ENCODE measurements at regions not wholly inside any gene's neighbourhood (a gene's known extent, or its start where the extent isn't known, plus 50 kb on each side); places are given as distances from the start of the nearest gene placed in this dataset.

- Mint-ChIP-seq H3K9me3 (ENCODE audit: unreplicated experiment) (no peaks in the 10 kb centered on the region), H3K27me3 (ENCODE audit: insufficient read depth, unreplicated experiment) (peaks cover 16% of the 10 kb centered on the region), H3K36me3 (ENCODE audit: insufficient read depth, unreplicated experiment) (no peaks in the 10 kb centered on the region), H3K27ac (ENCODE audit: low read depth, unreplicated experiment) (no peak overlapping the region), H3K4me1 (ENCODE audit: insufficient read depth, unreplicated experiment) (peaks cover 27% of the 10 kb centered on the region), H3K4me3 (ENCODE audit: unreplicated experiment) (no peak overlapping the region)
- BruUV-seq (replicated peaks), result no TSS peak
- CTCF ChIA-PET, result interaction anchor here (0.6 to 2.0 kb wide), 4 partner anchors 8 to 575 kb away, joined by 3 to 11 read pairs (median 5); no protein-coding TSS in a partner anchor
- TF ChIP-seq, protein P1, sequence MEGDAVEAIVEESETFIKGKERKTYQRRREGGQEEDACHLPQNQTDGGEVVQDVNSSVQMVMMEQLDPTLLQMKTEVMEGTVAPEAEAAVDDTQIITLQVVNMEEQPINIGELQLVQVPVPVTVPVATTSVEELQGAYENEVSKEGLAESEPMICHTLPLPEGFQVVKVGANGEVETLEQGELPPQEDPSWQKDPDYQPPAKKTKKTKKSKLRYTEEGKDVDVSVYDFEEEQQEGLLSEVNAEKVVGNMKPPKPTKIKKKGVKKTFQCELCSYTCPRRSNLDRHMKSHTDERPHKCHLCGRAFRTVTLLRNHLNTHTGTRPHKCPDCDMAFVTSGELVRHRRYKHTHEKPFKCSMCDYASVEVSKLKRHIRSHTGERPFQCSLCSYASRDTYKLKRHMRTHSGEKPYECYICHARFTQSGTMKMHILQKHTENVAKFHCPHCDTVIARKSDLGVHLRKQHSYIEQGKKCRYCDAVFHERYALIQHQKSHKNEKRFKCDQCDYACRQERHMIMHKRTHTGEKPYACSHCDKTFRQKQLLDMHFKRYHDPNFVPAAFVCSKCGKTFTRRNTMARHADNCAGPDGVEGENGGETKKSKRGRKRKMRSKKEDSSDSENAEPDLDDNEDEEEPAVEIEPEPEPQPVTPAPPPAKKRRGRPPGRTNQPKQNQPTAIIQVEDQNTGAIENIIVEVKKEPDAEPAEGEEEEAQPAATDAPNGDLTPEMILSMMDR (IDR thresholded peaks at IDR 0.05; ENCODE audit: unreplicated experiment), result no peak
- DNase-seq (ENCODE audit: unreplicated experiment), result no peak
- POLR2A ChIA-PET, result interaction anchor here (0.6 to 0.7 kb wide), 3 partner anchors 13 to 973 kb away, joined by 3 to 4 read pairs (median 3); no protein-coding TSS in a partner anchor
- intact Hi-C loops (cut with micrococcal nuclease), result no loop called here
These were observed 406.1 kb downstream of the PRDM2 start for GRCh38 chr1:14106126-14106525.

GRCh38 chr1:14106679-14107313 is 406.8 kb downstream of the PRDM2 start:
- no peak for DNase-seq (ENCODE audit: unreplicated experiment)
- intact Hi-C loops (cut with micrococcal nuclease), result no loop called here
- CTCF ChIA-PET, result interaction anchor here (0.6 to 2.9 kb wide), 4 partner anchors 10 to 575 kb away, joined by 3 to 12 read pairs (median 4); no protein-coding TSS in a partner anchor
- BruUV-seq (replicated peaks), result no TSS peak
- POLR2A ChIA-PET, result interaction anchor here (0.6 to 1.2 kb wide), 6 partner anchors 11 to 973 kb away, joined by 3 to 4 read pairs (median 3); no protein-coding TSS in a partner anchor
- Mint-ChIP-seq H3K27ac (ENCODE audit: low read depth, unreplicated experiment) (no peak overlapping the region), H3K27me3 (ENCODE audit: insufficient read depth, unreplicated experiment) (peaks cover 16% of the 10 kb centered on the region), H3K36me3 (ENCODE audit: insufficient read depth, unreplicated experiment) (no peaks in the 10 kb centered on the region), H3K4me1 (ENCODE audit: insufficient read depth, unreplicated experiment) (peaks cover 27% of the 10 kb centered on the region), H3K9me3 (ENCODE audit: unreplicated experiment) (no peaks in the 10 kb centered on the region), H3K4me3 (ENCODE audit: unreplicated experiment) (no peak overlapping the region)
- TF ChIP-seq, protein P1 (IDR thresholded peaks at IDR 0.05; ENCODE audit: unreplicated experiment), result no peak

- ChIA-PET CTCF (interaction anchor here (0.6 to 2.9 kb wide), 5 partner anchors 22 to 989 kb away, joined by 3 to 12 read pairs (median 3); no protein-coding TSS in a partner anchor), POLR2A (interaction anchor here (0.6 to 1.2 kb wide), 3 partner anchors 9 to 125 kb away, joined by 3 read pairs; no protein-coding TSS in a partner anchor)
- Mint-ChIP-seq H3K4me3 (ENCODE audit: unreplicated experiment) (no peak overlapping the region), H3K27me3 (ENCODE audit: insufficient read depth, unreplicated experiment) (peaks cover 16% of the 10 kb centered on the region), H3K9me3 (ENCODE audit: unreplicated experiment) (no peaks in the 10 kb centered on the region), H3K27ac (ENCODE audit: low read depth, unreplicated experiment) (peak overlapping the region; percentile 86), H3K36me3 (ENCODE audit: insufficient read depth, unreplicated experiment) (no peaks in the 10 kb centered on the region), H3K4me1 (ENCODE audit: insufficient read depth, unreplicated experiment) (peaks cover 42% of the 10 kb centered on the region)
- TF ChIP-seq, protein P1 (IDR thresholded peaks at IDR 0.05; ENCODE audit: unreplicated experiment), result no peak
- no TSS peak for BruUV-seq (replicated peaks)
- DNase-seq (ENCODE audit: unreplicated experiment), result peak; percentile 63
- intact Hi-C loops (cut with micrococcal nuclease), result no loop called here
These were observed 408.6 kb downstream of the PRDM2 start for GRCh38 chr1:14108356-14109275.

- TF ChIP-seq, protein P1 (IDR thresholded peaks at IDR 0.05; ENCODE audit: unreplicated experiment), result no peak
- Mint-ChIP-seq H3K36me3 (ENCODE audit: insufficient read depth, unreplicated experiment) (no peaks in the 10 kb centered on the region), H3K4me3 (ENCODE audit: unreplicated experiment) (no peak overlapping the region), H3K27me3 (ENCODE audit: insufficient read depth, unreplicated experiment) (peaks cover 16% of the 10 kb centered on the region), H3K4me1 (ENCODE audit: insufficient read depth, unreplicated experiment) (peaks cover 49% of the 10 kb centered on the region), H3K27ac (ENCODE audit: low read depth, unreplicated experiment) (no peak overlapping the region), H3K9me3 (ENCODE audit: unreplicated experiment) (no peaks in the 10 kb centered on the region)
- DNase-seq (ENCODE audit: unreplicated experiment), result no peak
- BruUV-seq (replicated peaks), result no TSS peak
- intact Hi-C loops (cut with micrococcal nuclease), result no loop called here
- ChIA-PET CTCF (interaction anchor here (0.6 to 2.9 kb wide), 5 partner anchors 21 to 293 kb away, joined by 3 to 12 read pairs (median 3); no protein-coding TSS in a partner anchor), POLR2A (no interaction called here)
These were observed 409.3 kb downstream of the PRDM2 start for GRCh38 chr1:14109276-14109635.

Measured in MCF 10A (cell line).